Right lobe of liver (tissue), 6 donors: ENCODE measurements at regions not wholly inside any gene's neighbourhood (a gene's known extent, or its start where the extent isn't known, plus 50 kb on each side); places are given as distances from the start of the nearest gene placed in this dataset.

Source experiments
- ATAC-seq, 4 donors: fragments of 200-7000 bp; cut with Tn5 transposase; one replicate each; pipeline ENCODE4 v1.9.1; 2020; ENCODE audit warnings: mild to moderate bottlenecking in 4 of 4, moderate library complexity in 4 of 4
- DNase-seq, 3 donors: peaks; one replicate each; pipeline ENCODE4 v3.0.0-alpha.2; 2020
- H3K27ac ChIP-seq, 3 donors: fragments of 200-600 bp; one replicate each; pipeline ENCODE4 v1.8.0; 2022
- H3K27me3 ChIP-seq, 2 donors: fragments of 200-600 bp; one replicate each; pipeline ENCODE4 v1.8.0; 2022
- H3K36me3 ChIP-seq, 4 donors: fragments of 200-600 bp; sonication (generic) in 1 of 4; one replicate each; pipeline versions ENCODE4 v1.5.1 to v1.8.0; 2017 to 2022; ENCODE audit warnings: control low read depth in 1 of 4
- H3K4me1 ChIP-seq, 4 donors: fragments of 200-600 bp; sonication (generic) in 1 of 4; one replicate each; pipeline versions ENCODE4 v1.5.1 to v1.8.0; 2017 to 2022; ENCODE audit warnings: control low read depth in 1 of 4
- H3K4me3 ChIP-seq, 3 donors: fragments of 200-600 bp; one replicate each; pipeline ENCODE4 v1.8.0; 2022
- H3K9me3 ChIP-seq, 4 donors: fragments of 200-600 bp; sonication (generic) in 1 of 4; one replicate each; pipeline versions ENCODE4 v1.5.1 to v1.8.0; 2017 to 2022; ENCODE audit warnings: control low read depth in 1 of 4
- POLR2A ChIP-seq: fragments of 450-650 bp; IDR thresholded peaks from one replicate; pipeline ENCODE4 v1.6.1; 2017; ENCODE audit warnings: antibody characterized with exemption, mild to moderate bottlenecking
- WGBS: methylation state at CpG from one replicate; pipeline ENCODE4 v1.1.6; 2018; ENCODE audit warnings: low coverage, low lambda C conversion rate; ENCODE audit not compliant: insufficient coverage; ENCODE audit errors: missing lambda C conversion rate; 5-methylcytosine and 5-hydroxymethylcytosine counted together
- intact Hi-C, 2 donors: fragments of 100-400 bp; cut with DNase I; formaldehyde crosslinking; loops; one replicate each; pipeline versions ENCODE4 v1.11.2 to v1.14.1; 2022
- TF ChIP-seq, protein P1 (sequence below), 4 donors: fragments of 200-600 bp in 3 of 4; fragments of 450-650 bp in 1 of 4; IDR thresholded peaks; one replicate each; pipeline versions ENCODE4 v1.5.1 to v1.8.0; 2016 to 2022; ENCODE audit warnings: antibody characterized with exemption in 4 of 4, mild to moderate bottlenecking in 2 of 4
- donor health status: DM: no; HTN: yes; CAD: no.
- donor health status: DM: no; HTN: no; CAD: no.
- donor health status: DM: no; HTN: no; CAD: no.
- donor health status: DM: no; HTN: yes; CAD: no.
- donor health status: DM: no; HTN: yes; CAD: no.

DNA sequence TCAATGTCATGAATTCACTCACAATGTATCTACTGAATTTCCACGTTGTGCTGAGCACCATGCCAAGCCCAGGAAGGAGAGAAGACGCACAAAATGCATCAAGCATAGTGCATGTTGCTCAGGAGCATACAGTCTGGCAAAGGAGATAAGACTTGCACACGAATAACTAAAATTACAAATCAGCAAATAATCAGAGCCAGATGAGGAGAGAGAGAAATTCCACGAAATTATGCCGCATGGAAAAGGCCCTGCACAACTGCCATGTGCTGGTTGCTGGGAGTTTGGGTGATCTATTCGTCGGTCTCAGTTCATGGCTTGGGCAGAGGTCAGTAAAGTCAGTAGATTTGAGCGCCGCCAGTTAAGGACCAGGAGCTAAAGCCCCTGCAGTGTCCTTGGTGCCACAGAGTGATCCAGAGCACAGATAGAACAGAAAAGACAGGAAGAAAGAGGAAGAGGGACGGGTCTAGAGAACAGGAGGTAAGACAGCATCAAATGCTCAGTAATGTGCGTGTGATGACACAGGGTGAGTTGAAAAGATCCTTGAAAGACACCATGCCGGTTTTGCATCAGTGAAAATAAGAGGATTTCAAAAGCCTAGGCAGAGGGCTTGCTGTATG is 55.1 kb upstream of the ZNF281 start:
- intact Hi-C loops: no loop called here
- Histone ChIP-seq H3K27me3 (no peaks in the 10 kb centered on the region), H3K27ac (no peak overlapping the region), H3K9me3 (no peaks in the 10 kb centered on the region), H3K4me1 (no peaks in the 10 kb centered on the region), H3K4me3 (no peak overlapping the region), H3K36me3 (no peaks in the 10 kb centered on the region)
- DNase-seq: no peak
- no peak for ATAC-seq
- TF ChIP-seq POLR2A: no peak
- TF ChIP-seq, protein P1, sequence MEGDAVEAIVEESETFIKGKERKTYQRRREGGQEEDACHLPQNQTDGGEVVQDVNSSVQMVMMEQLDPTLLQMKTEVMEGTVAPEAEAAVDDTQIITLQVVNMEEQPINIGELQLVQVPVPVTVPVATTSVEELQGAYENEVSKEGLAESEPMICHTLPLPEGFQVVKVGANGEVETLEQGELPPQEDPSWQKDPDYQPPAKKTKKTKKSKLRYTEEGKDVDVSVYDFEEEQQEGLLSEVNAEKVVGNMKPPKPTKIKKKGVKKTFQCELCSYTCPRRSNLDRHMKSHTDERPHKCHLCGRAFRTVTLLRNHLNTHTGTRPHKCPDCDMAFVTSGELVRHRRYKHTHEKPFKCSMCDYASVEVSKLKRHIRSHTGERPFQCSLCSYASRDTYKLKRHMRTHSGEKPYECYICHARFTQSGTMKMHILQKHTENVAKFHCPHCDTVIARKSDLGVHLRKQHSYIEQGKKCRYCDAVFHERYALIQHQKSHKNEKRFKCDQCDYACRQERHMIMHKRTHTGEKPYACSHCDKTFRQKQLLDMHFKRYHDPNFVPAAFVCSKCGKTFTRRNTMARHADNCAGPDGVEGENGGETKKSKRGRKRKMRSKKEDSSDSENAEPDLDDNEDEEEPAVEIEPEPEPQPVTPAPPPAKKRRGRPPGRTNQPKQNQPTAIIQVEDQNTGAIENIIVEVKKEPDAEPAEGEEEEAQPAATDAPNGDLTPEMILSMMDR (IDR thresholded peaks at IDR 0.05): no peak
- 79% methylated on average over 11 of the region's 12 CpGs for WGBS
